Loucy (cell line): ENCODE measurements at regions not wholly inside any gene's neighbourhood (a gene's known extent, or its start where the extent isn't known, plus 50 kb on each side); places are given as distances from the start of the nearest gene placed in this dataset.
"Not testable (repeated sequence)": the region's sequence is repeated elsewhere in the genome, so short reads cannot be mapped to it uniquely, and the experiment has no call there.

ENCODE experiments used
- H2AFZ ChIP-seq: fragments of 200-600 bp; sonication (generic); 2 replicates; pipeline ENCODE4 v1.6.0; 2016; ENCODE audit warnings: antibody characterized with exemption, mild to moderate bottlenecking, low read length, moderate library complexity
- H3F3A ChIP-seq: fragments of 200-600 bp; 2 replicates; pipeline ENCODE4 v1.6.0; 2016; ENCODE audit warnings: antibody characterized with exemption, low read depth, mild to moderate bottlenecking
- H3K27me3 ChIP-seq: fragments of 200-600 bp; sonication (generic); 2 replicates; pipeline ENCODE4 v1.6.1; 2014; ENCODE audit warnings: low read length, mild to moderate bottlenecking; ENCODE audit not compliant: insufficient read depth, poor library complexity, severe bottlenecking
- H3K36me3 ChIP-seq: fragments of 200-600 bp; sonication (generic); 2 replicates; pipeline ENCODE4 v1.6.1; 2016; ENCODE audit warnings: low read length; ENCODE audit not compliant: insufficient read depth
- H3K4me1 ChIP-seq: fragments of 200-600 bp; sonication (generic); 2 replicates; pipeline ENCODE4 v1.5.1; 2014; ENCODE audit warnings: low read length, mild to moderate bottlenecking; ENCODE audit not compliant: insufficient read depth, poor library complexity, severe bottlenecking
- H3K4me2 ChIP-seq: fragments of 200-600 bp; sonication (generic); 2 replicates; pipeline ENCODE4 v1.6.0; 2014; ENCODE audit warnings: antibody characterized with exemption, low read length, low read depth, mild to moderate bottlenecking; ENCODE audit not compliant: poor library complexity, severe bottlenecking
- H3K4me3 ChIP-seq: fragments of 200-600 bp; sonication (generic); 2 replicates; pipeline ENCODE4 v1.5.1; 2014; ENCODE audit warnings: low read length, mild to moderate bottlenecking, mixed read lengths; ENCODE audit not compliant: poor library complexity, severe bottlenecking
- H3K79me2 ChIP-seq: fragments of 200-600 bp; sonication (generic); 2 replicates; pipeline ENCODE4 v1.6.1; 2014; ENCODE audit warnings: low read length; ENCODE audit not compliant: insufficient read depth
- H3K9ac ChIP-seq: fragments of 200-600 bp; sonication (generic); 2 replicates; pipeline ENCODE4 v1.6.0; 2014; ENCODE audit warnings: mild to moderate bottlenecking, low read depth, low read length, moderate library complexity; ENCODE audit not compliant: poor library complexity, severe bottlenecking
- H3K9me2 ChIP-seq: fragments of 200-600 bp; sonication (generic); replicated peaks from 2 replicates; pipeline ENCODE4 v1.6.1; 2016; ENCODE audit warnings: low read depth, low read length, mixed read lengths
- H3K9me3 ChIP-seq: fragments of 200-600 bp; sonication (generic); 2 replicates; pipeline ENCODE4 v1.6.1; 2014; ENCODE audit warnings: mild to moderate bottlenecking, antibody characterized with exemption, low read length, low read depth; ENCODE audit not compliant: insufficient read depth
- H4K20me1 ChIP-seq: fragments of 200-600 bp; sonication (generic); 2 replicates; pipeline ENCODE4 v1.6.0; 2014; ENCODE audit warnings: antibody characterized with exemption, low read length, mild to moderate bottlenecking; ENCODE audit not compliant: insufficient read depth, poor library complexity, severe bottlenecking
- EZH2phosphoT487 ChIP-seq: fragments of 200-600 bp; IDR thresholded peaks from 2 replicates; pipeline ENCODE4 v1.6.1; 2018; ENCODE audit warnings: antibody characterized with exemption, mild to moderate bottlenecking, moderate library complexity, borderline replicate concordance
- TF ChIP-seq, protein P1 (sequence below): fragments of 200-600 bp; sonication (generic); conservative IDR thresholded peaks from 2 replicates; pipeline ENCODE4 v1.5.1; 2014; ENCODE audit warnings: mild to moderate bottlenecking, antibody characterized with exemption, low read length

GRCh38 chrX:88170553-88170952 lies 576.5 kb upstream of the CPXCR1 start:
- Histone ChIP-seq H3K9me3 (no peaks in the 10 kb centered on the region), H3K4me1 (no peaks in the 10 kb centered on the region), H3K4me2 (no peak overlapping the region), H4K20me1 (no peaks in the 10 kb centered on the region), H3F3A (no peaks in the 10 kb centered on the region), H3K9me2 (no peaks in the 10 kb centered on the region), H3K9ac (no peak overlapping the region), H3K36me3 (no peaks in the 10 kb centered on the region), H2AFZ (no peak overlapping the region), H3K79me2 (no peaks in the 10 kb centered on the region), H3K4me3 (no peak overlapping the region), H3K27me3 (no peaks in the 10 kb centered on the region)
- TF ChIP-seq, protein P1, sequence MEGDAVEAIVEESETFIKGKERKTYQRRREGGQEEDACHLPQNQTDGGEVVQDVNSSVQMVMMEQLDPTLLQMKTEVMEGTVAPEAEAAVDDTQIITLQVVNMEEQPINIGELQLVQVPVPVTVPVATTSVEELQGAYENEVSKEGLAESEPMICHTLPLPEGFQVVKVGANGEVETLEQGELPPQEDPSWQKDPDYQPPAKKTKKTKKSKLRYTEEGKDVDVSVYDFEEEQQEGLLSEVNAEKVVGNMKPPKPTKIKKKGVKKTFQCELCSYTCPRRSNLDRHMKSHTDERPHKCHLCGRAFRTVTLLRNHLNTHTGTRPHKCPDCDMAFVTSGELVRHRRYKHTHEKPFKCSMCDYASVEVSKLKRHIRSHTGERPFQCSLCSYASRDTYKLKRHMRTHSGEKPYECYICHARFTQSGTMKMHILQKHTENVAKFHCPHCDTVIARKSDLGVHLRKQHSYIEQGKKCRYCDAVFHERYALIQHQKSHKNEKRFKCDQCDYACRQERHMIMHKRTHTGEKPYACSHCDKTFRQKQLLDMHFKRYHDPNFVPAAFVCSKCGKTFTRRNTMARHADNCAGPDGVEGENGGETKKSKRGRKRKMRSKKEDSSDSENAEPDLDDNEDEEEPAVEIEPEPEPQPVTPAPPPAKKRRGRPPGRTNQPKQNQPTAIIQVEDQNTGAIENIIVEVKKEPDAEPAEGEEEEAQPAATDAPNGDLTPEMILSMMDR = no peak
- no peak for TF ChIP-seq EZH2phosphoT487

DNA sequence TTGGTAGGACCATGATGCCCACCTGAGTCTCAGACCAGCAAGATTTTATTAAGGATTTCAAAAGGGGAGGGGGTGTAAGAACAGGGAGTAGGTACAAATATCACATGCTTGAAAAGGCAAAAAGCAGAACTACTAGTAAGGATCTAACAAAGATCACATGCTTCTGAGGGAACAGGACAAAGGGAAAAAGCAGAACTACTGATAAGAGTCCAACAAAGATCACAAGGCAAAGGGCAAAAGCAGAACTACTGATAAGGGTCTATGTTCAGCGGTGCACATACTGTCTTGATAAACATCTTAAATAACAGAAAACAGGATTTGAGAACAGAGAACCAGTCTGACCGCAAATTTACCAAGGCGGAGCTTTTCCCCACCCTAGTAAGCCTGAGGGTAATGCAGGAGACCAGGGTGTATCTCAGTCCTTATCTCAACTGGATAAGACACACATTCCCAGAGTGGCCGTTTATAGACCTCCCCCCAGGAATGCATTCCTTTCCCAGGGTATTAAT lies 573.0 kb upstream of the CPXCR1 start:
- not testable (repeated sequence) for H3K9me2 ChIP-seq, H3K9ac ChIP-seq, H3K4me2 ChIP-seq, H4K20me1 ChIP-seq, H3K4me3 ChIP-seq, H3K79me2 ChIP-seq, H3K27me3 ChIP-seq, H3K9me3 ChIP-seq, H3F3A ChIP-seq, H3K36me3 ChIP-seq, H3K4me1 ChIP-seq, H2AFZ ChIP-seq

DNA sequence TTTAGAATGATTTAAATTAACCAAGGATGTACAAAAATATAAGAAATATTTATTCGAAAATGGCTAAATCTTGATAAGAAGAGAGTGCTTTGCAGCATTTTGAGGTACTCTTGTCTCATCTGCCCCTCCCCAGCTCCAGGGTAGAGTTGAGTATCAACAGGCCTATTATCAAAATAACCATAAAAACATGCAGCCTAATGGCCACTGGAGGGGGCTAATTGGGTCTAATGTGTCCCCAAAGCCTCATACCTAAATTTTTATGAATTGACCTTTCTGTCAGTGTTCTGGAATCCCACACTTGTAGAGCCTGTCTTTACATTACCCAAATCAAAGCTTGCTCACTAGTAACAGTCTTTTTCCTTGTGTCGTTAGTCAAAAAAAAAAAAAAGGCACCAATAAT lies 544.9 kb upstream of the CPXCR1 start:
- H3K27me3 ChIP-seq = no peaks in the 10 kb centered on the region
- no peaks in the 10 kb centered on the region for H3K36me3 ChIP-seq
- no peaks in the 10 kb centered on the region for H3F3A ChIP-seq
- H2AFZ ChIP-seq = no peak overlapping the region
- no peak overlapping the region for H3K4me2 ChIP-seq
- H3K4me1 ChIP-seq = no peaks in the 10 kb centered on the region
- H3K9me2 ChIP-seq = no peaks in the 10 kb centered on the region
- no peaks in the 10 kb centered on the region for H4K20me1 ChIP-seq
- H3K9me3 ChIP-seq = no peaks in the 10 kb centered on the region
- H3K9ac ChIP-seq = no peak overlapping the region
- no peak for TF ChIP-seq EZH2phosphoT487
- TF ChIP-seq, protein P1 = no peak
- no peak overlapping the region for H3K4me3 ChIP-seq
- no peaks in the 10 kb centered on the region for H3K79me2 ChIP-seq

- Histone ChIP-seq H3K4me2 (no peak overlapping the region), H3K36me3 (no peaks in the 10 kb centered on the region), H3K9me3 (no peaks in the 10 kb centered on the region), H3K4me3 (no peak overlapping the region), H3F3A (no peaks in the 10 kb centered on the region), H2AFZ (no peak overlapping the region), H3K9ac (no peak overlapping the region), H3K9me2 (no peaks in the 10 kb centered on the region), H4K20me1 (no peaks in the 10 kb centered on the region), H3K4me1 (no peaks in the 10 kb centered on the region), H3K27me3 (no peaks in the 10 kb centered on the region), H3K79me2 (no peaks in the 10 kb centered on the region)
- TF ChIP-seq EZH2phosphoT487 = no peak
- TF ChIP-seq, protein P1 = no peak
Observed at GRCh38 chrX:88244066-88244465, 503.0 kb upstream of the CPXCR1 start.
